ENCODE measurements at regions not wholly inside any gene's neighbourhood (a gene's known extent, or its start where the extent isn't known, plus 50 kb on each side); places are given as distances from the start of the nearest gene placed in this dataset.

GRCh38 chr16:56068816-56069215 is 122.5 kb upstream of the GNAO1 start:
- no peak for ATAC-seq

GRCh38 chr16:56068314-56068713 is 123.0 kb upstream of the GNAO1 start:
- H3K27ac ChIP-seq, result no peak overlapping the region
- H3K4me3 ChIP-seq, result no peak overlapping the region
- no peak for TF ChIP-seq CTCF (IDR thresholded peaks at IDR 0.05)
- intact Hi-C loops (cut with DNase I), result no loop called here
- H3K9me3 ChIP-seq, result no peaks in the 10 kb centered on the region
- no peaks in the 10 kb centered on the region for H3K36me3 ChIP-seq
- H3K27me3 ChIP-seq, result peaks cover 0 to 8% of the 10 kb centered on the region in 2 donors
- no peak for DNase-seq
- no peaks in the 10 kb centered on the region for H3K4me1 ChIP-seq
- no peak for ATAC-seq

More at GRCh38 chr16:56068816-56069215, 122.5 kb upstream of the GNAO1 start:
- Histone ChIP-seq H3K27me3 (peaks cover 0 to 8% of the 10 kb centered on the region in 2 donors), H3K4me1 (no peaks in the 10 kb centered on the region), H3K4me3 (no peak overlapping the region), H3K27ac (no peak overlapping the region), H3K36me3 (no peaks in the 10 kb centered on the region), H3K9me3 (no peaks in the 10 kb centered on the region)
- no peak for TF ChIP-seq CTCF (IDR thresholded peaks at IDR 0.05)
- DNase-seq, result no peak
- intact Hi-C loops (cut with DNase I), result no loop called here

GRCh38 chr16:56067406-56067805 is 123.9 kb upstream of the GNAO1 start:
- DNase-seq (no peak), ATAC-seq (no peak)
- Histone ChIP-seq H3K4me3 (no peak overlapping the region), H3K36me3 (no peaks in the 10 kb centered on the region), H3K4me1 (no peaks in the 10 kb centered on the region), H3K27ac (no peak overlapping the region), H3K27me3 (peaks cover 0 to 7% of the 10 kb centered on the region in 2 donors), H3K9me3 (no peaks in the 10 kb centered on the region)
- intact Hi-C loops (cut with DNase I), result no loop called here
- TF ChIP-seq CTCF (IDR thresholded peaks at IDR 0.05), result no peak

GRCh38 chr16:56066617-56067016 is 124.7 kb upstream of the GNAO1 start:
- intact Hi-C loops (cut with DNase I), result no loop called here
- H3K4me1 ChIP-seq, result no peaks in the 10 kb centered on the region
- no peaks in the 10 kb centered on the region for H3K9me3 ChIP-seq
- no peak for TF ChIP-seq CTCF (IDR thresholded peaks at IDR 0.05)
- no peak overlapping the region for H3K27ac ChIP-seq
- no peak for ATAC-seq
- no peaks in the 10 kb centered on the region for H3K27me3 ChIP-seq
- H3K36me3 ChIP-seq, result no peaks in the 10 kb centered on the region
- no peak overlapping the region for H3K4me3 ChIP-seq
- no peak for DNase-seq

- Histone ChIP-seq H3K9me3 (no peaks in the 10 kb centered on the region), H3K36me3 (no peaks in the 10 kb centered on the region), H3K4me3 (no peak overlapping the region), H3K27ac (no peak overlapping the region), H3K4me1 (no peaks in the 10 kb centered on the region), H3K27me3 (no peaks in the 10 kb centered on the region)
- intact Hi-C loops (cut with DNase I), result no loop called here
- ATAC-seq (no peak), DNase-seq (no peak)
- no peak for TF ChIP-seq CTCF (IDR thresholded peaks at IDR 0.05)
Observed at GRCh38 chr16:56063111-56063510, 128.2 kb upstream of the GNAO1 start.

Data from left lung (tissue), 4 donors.